ENCODE measurements at regions not wholly inside any gene's neighbourhood (a gene's known extent, or its start where the extent isn't known, plus 50 kb on each side); places are given as distances from the start of the nearest gene placed in this dataset.

DNA sequence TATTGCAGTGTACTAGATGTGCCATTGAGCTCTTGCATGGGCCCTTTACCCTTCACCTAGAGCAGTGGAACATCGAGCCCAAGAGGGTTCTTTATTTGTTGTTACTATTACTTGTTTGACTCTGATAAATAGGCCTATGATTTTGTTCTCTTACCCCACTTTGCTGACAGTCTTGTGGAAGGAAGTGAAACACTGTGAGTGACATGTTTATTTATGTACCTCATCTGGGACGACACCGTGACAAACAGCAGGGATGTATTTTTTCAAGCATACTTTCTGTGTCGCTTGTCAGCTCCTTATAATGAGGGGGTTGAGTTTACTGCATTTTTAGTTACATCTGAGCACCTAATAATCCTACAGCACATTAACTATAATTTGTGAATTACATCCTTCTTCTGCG lies 1010.3 kb upstream of the TENM4 start:
- no peak for DNase-seq (ENCODE audit: low read depth)

DNA sequence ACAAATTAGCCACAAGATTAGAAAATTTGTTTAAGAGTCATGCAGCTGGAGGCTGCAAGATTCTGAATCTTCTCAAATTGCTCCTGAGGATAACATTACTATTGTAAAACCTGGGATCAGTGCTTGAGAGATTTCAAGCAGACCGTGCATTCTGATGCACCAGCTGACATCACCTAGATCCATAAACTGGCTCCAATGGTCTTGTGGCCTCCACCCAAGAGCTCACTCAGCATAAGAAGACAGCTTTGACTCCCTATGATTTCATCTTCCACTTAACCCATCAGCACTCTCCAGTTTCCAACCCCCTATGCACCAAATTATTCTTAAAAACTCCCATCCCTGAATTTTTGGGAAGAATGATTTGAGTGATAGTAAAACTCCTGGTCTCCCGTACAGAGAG lies 1007.9 kb upstream of the TENM4 start:
- no peak for DNase-seq (ENCODE audit: low read depth)

DNA sequence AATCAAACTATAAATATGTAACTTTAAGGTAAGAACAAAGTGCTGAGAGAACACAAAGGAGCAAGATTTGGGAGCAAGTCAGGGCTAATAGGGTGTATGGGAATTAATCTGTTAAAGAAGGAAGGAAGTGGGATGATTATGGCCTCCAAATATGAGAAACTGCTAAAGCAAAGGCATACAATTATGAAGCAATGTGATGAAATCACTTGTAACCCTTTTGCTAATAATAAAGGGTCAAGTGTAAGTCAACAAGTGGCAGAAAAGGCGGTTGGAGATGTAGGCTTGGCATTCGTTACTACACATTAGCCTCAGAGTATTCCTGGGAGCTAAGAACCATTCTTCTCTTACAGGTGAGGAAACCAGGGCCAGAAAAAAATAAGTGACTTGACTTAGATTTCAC lies 1002.3 kb upstream of the TENM4 start:
- no peak for DNase-seq (ENCODE audit: low read depth)

DNA sequence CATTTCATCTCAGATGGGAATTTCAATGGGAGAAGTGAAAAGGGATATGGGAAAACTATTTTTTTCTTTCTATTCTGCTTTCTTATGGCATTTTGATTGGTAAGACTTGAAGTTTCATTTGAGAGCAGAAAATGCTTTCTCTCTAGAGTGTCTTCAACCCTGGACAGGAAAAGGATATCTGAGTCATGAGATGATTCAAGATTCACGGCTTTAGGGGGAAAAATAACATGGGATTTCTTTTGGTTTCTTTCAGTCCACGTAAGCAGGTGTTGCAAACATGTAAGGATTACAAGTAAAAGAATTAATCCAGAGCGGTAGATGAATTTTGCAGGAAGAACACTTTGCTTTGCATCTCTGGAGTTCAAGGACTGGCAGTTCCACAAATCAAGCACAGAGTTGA lies 1001.0 kb upstream of the TENM4 start:
- no peak for DNase-seq (ENCODE audit: low read depth)

DNA sequence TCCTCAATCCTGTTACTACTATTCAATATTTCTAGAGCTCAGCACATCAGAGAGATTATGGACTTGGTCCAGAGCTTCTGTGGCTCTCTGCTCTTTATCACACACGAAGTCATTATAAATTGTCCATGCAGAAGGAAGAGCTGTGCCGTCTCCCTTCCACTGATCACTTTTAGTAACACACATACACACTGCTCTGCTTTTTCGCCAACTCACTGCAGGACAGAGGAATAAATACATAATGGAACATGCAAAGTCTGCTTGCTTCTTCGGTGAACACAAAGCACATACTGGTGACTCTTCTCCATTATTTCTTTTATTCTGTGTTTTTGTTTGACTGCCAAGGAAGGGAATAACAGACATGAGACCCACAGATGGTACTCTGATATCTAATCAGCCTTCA lies 1000.0 kb upstream of the TENM4 start:
- no peak for DNase-seq (ENCODE audit: low read depth)

DNA sequence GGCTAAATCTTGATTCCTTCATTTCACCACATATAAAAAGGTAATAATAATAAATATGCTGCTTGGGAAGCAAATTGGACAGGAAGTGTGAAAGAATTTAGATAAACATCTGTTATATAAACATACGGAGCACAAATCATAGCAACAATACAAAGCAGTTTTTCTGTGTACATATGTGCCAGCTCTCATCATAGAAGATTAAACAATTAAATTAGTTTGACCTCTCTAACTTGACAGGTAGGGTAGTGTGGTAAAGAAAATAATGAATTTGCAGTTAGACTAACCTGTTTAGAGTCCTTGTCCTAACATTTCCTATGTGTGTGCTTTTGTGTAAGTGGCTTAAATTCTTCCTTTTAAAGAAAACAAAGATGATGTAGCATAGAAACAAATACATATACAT lies 995.7 kb upstream of the TENM4 start:
- DNase-seq (ENCODE audit: low read depth) = no peak

DNA sequence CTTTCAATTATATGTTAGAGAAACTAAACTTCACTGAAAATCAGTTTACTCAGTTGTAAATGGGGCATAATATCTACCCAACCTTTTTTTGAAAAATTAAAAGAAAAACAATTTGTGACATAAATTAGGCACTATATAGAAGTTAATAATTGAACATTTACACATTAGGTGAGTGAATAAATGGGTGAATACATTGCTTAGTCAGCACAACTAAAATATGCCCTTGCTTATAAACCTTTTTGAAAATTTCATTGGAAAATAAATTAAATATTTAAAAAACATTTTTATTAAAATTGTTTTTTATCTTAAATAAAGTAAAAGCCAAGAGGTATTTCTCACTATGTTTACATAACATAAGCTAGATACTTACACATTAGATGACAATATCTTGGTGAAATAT lies 994.5 kb upstream of the TENM4 start:
- DNase-seq (ENCODE audit: low read depth) = no peak

DNA sequence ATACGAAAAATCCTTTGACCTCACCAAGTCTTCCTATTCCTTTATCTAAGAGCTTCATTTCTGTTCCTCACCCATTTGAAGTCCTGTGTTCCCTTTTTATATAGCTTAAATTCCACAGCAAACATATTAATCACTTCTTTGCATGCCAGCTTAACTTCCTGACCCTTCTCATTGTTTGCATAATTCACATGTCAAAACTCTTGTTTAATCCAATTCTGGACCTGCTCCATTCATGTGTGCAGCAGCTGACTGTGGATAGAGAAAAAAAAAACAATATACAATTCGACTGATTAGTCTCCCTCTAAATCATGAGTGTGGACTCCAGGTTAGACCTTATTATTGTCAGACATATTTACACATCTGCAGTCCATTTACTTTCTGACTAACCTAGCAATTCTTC lies 991.2 kb upstream of the TENM4 start:
- no peak for DNase-seq (ENCODE audit: low read depth)

DNA sequence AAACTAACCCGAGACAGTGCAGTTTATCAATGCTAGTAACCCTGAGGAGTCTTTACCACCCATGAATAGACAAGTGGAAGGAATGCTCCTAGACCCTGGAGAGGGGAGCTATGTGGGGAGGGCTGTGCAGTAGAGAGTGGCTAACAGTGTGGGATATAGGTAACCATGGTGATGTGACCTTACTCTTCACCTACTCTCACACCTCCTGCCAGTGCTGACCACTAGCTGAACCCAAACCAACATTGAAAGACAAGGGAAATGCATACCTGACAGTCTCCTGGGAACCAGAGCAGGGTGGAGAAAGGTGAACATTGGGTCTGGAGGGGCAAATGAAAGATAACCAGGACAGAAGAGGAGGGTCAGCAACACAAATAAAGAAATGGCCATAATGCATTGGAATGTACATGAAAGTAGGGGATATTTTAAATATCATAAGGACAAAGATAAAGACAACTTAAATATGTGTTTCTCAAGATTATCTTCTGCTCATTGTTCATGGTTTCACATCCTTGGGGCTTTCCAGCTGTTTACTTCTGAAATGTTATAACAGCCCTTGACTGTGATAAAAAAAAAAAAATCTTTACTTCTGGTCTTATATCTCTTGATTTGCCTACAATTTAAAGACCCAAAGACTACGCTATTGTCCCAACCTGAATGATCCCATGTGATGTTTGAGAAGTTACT lies 983.3 kb upstream of the TENM4 start:
- DNase-seq (ENCODE audit: low read depth) = no peak

DNA sequence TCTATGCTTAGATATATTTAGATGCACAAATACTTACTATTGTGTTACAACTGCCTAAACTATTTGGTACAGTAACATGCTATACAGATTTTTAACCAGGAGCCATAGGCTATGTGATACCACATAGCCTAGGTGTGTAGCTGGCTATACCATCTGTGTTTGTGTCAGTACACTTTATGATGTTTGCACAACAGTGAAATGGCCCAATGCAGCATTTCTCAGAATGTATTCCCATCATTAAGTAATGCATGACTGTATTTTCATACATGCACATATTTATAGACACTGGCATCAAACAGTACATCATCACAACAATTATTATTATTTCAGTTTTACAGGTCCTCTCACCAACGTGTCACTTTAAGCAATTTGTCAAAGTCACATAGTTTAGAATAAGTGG lies 979.5 kb upstream of the TENM4 start:
- no peak for DNase-seq (ENCODE audit: low read depth)

DNA sequence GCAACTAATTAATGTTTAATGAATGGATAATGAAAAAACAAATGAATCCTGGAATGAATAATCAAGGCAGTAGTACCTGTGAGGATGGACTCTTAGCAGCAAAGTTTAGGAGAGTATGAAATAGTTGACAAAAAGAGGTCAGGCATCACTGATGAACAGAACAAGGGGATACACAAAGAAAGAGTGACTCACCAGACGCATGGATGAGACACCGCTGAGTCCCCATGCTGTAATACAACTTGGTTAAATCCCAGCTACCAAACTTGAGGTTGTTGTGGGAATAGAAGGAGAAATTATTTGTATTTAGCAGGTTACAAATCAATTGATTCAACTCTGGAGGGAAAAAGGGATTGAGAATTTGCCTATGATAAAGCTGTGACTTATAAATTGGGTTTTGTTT lies 976.9 kb upstream of the TENM4 start:
- no peak for DNase-seq (ENCODE audit: low read depth)

DNA sequence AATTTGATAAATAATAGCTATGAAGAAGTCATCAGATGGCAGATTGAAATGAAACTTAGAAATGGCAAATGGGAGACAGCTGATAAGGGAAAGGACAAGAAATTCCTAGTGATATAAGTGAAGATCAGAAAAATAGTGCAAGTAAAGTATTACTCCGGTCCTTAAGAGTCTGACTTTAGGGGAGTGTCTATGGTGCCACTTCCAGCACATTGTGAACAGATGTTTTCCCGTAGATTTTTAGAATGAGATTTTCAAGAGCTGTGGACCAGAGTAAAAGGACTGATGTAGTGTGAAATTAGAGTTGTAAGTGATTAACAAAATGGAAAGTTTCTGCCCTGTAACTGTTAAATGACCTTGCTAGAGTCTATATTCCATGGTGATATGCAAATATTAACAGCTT lies 974.8 kb upstream of the TENM4 start:
- no peak for DNase-seq (ENCODE audit: low read depth)

DNA sequence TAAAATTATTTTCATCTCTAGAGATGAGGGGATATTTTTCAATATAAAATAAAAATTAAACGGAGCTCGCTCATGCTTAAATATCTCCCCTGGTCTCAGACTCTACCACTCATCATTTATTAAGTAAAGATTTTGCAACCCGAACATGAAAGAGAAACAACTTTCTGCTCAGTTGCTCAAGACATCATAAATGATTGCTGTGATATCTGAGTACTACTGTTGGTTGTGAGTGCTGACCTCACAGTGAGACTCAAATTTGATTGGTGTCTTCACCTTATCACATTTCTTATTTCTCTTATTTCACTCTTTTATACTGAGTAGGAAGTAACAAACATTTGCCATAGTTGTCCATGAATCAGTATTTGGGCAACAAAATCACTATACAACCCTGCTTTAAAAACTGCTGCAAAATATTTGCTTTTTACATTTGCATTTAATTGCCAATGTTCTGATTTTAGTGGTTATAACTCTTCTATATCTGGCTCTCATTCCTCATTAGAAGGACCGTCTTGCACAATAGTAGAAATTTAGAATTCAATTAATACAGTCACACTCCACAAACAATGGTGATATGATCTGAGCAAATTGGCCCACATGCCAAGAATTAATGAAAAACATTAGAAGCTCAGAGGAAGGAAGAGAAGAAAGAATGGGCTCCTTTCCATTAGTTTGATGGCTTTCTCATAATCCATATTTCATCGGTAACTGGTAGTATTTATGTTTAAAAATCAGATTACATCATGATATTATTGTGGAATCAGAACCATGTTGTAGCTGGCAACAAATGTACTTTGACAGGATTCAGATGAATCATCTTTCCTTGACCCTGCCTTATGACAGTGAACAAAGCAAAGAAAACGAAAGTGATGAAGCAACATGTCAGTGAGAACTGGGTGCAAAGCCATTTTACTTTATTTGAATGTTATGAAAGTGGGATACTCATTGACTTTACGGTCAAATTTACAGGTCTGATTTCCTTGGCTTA lies 973.6 kb upstream of the TENM4 start:
- no peak for DNase-seq (ENCODE audit: low read depth)

DNA sequence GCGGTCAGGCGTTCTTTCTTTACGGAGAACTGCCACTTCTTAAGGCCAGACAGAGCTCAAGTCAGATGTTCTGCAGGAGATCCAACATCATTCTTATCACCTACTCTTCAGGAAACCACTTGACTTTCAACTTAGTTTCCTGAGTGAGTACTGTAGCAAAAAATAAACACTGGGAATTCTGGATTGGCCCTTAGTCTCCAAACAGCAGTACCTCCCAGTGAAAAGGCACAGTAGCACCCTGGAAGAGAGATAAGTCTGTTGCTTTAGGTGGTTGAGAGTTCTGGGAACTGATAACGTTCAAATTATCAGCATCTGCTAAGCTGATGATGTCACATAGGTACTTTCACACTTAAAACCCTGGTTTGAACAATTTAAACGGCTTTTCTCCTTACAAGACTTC lies 971.8 kb upstream of the TENM4 start:
- no peak for DNase-seq (ENCODE audit: low read depth)

DNA sequence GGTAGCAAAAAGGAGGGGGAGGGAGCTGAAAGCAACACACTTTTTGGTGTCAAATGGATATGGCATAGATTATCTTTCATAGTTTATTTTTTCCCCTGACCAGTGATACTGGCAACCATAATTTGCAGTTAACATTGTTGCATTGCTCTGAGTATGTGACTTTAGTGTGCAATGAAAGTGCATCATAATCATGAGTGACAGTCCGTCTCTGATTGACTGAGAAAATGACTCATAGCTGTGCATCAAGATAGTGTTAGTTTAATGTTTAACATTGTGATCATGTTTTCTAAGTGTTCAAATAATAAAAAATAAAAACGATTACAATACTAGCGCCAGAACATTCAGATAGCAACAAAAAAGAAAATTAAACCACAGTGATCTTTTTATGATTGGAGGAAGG lies 952.4 kb upstream of the TENM4 start:
- no peak for DNase-seq (ENCODE audit: low read depth)

DNA sequence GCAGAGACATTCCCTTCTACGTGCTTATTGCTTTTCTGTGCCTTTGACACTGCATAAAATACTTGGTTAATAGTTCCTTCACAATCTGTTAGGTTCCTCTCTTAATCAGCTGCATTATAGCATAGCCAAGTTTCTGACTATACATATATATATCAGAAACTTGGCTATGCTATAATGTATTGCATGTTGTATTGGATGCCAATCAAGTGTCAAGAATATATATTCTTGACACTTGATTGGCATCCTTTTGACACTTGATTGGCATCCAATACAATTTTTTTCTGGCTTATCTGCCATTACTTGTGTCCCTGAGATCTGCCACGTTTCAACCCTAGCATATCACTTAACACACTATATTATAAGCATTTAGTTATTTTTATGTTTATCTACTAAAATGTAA lies 949.7 kb upstream of the TENM4 start:
- no peak for DNase-seq (ENCODE audit: low read depth)

DNA sequence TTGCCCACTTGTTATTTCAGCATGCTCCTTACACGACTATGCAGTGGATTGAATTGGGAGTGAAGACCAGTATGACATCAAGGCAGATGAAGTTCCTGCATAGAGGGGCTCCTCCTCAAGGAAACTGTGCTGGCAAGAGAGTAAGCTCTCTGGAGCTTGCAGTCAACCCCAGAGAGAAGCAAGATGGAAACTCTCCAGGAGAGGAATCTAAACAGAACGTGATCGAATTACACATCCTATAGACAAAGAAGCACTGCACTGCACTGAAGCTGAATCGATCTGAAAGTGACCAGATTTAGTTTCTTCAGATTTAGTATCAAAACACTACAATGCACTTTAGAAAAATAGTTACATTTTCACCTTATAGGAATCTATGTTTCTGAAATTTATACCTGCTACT lies 947.7 kb upstream of the TENM4 start:
- no peak for DNase-seq (ENCODE audit: low read depth)

DNA sequence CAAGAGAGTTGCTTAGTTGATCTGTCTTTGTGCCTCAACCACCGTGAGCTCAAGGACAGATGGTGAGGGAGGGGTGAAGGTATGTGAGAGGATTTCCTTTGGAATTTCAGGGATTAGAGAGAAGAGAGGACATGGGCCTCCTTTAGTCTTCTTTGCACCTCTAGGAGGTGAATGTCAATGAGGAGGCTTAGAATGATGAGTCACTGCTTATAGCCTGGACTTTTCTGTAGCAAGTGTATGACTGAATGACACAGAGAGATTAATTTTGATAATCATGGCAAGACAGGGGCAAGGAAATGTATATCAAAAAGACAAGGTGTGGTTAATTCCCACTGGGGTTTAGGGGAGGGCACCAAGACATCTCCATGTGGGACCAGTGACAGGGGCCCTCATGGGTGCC lies 947.3 kb upstream of the TENM4 start:
- DNase-seq (ENCODE audit: low read depth) = no peak

DNA sequence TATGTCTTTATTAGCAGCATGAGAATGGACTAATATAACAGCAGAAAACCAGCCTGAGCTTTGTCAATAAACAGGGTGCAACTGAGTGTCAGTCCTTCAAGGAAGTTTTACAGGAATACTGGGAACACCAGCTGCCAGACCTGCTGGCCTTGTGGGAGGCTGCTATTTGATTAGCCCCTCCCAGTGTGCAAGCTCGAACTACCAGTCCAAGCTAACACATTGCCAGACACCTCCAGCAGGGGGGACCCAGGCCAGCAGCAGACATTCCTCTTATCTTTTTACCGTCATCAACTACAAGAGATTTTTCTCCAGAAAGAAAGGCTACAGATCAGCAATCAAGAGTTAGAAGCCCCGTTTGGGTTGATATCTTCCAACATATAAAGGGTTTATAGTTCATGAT lies 942.8 kb upstream of the TENM4 start:
- DNase-seq (ENCODE audit: low read depth) = no peak

DNA sequence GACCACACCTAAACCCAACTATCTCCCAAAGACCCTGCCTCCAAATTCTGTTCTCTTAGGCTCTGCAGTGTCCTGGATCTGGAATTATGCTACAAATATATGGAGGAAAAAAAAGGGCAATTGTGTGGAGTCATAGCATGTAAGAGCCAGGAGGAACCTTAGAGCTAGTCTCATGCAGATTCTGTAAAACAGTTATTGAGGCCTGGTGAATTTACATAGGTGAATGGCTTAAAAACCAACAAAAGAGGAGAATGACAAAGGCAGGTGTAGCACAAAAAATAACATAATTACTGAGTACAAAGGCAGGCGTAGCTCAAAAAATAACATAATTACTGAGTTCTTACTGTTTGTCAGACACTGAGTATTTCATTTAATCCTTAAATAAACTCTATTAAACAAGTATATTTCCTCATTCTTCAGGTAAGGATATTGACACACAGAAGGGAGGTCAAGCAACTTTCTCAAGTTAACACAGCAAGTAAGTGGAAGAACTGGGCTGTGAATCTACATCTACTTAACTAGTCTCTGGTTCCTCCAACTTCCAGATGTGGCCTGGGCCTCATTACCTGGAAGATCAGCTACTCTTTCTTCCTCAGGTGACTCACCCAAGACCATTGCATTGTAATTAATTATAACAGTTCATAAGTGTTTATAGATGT lies 938.9 kb upstream of the TENM4 start:
- DNase-seq (ENCODE audit: low read depth) = no peak

DNA sequence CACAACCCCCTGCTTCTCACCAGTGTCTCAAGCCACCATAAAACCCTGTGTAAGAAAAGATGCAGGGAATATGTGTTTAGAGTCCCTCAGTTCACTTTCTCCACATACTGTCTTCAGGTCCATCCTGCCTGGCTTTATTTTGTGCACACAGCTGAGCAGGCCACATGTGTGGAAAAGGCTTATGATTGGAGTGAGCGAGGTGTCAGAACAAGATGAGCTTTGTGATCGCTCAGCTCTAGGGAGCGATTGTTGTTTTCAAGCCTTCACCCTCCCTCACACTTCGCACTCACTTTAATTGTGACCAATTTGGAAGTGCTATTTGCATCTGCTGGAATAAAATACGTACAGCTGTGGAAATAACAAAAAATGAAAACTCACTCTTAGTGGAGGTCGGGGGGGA lies 931.1 kb upstream of the TENM4 start:
- no peak for DNase-seq (ENCODE audit: low read depth)

DNA sequence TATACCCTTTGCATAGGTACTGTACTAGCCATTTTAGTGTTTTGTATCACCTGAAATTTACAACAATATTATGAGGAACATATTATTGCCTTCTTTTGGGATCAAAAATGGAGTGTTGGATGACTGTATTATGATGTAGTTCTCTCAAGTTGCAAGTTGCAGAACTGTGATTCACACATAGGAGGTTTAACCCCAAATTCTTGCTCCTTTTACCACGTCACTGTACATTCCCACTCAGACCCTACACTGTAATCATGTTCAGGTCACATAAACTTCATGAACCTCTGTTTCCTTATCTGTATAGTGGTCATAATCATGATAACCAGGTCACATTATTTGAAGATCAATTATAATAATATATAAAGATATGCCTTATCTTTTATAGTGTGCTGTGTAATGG lies 925.1 kb upstream of the TENM4 start:
- no peak for DNase-seq (ENCODE audit: low read depth)
